HG03571 (cell line): ENCODE measurements at regions not wholly inside any gene's neighbourhood (a gene's known extent, or its start where the extent isn't known, plus 50 kb on each side); places are given as distances from the start of the nearest gene placed in this dataset.
"Not testable (repeated sequence)": the region's sequence is repeated elsewhere in the genome, so short reads cannot be mapped to it uniquely, and the experiment has no call there.

ENCODE experiments used
- ATAC-seq: cut with Tn5 transposase; IDR thresholded peaks from one replicate; pipeline ENCODE4 v1.9.1; 2021; ENCODE audit not compliant: unreplicated experiment

- no peak for ATAC-seq
These were observed 554.1 kb upstream of the MIR17HG start for GRCh38 chr13:90793261-90793820.

- ATAC-seq: no peak
These were observed 551.0 kb upstream of the MIR17HG start for GRCh38 chr13:90796474-90796873.

DNA sequence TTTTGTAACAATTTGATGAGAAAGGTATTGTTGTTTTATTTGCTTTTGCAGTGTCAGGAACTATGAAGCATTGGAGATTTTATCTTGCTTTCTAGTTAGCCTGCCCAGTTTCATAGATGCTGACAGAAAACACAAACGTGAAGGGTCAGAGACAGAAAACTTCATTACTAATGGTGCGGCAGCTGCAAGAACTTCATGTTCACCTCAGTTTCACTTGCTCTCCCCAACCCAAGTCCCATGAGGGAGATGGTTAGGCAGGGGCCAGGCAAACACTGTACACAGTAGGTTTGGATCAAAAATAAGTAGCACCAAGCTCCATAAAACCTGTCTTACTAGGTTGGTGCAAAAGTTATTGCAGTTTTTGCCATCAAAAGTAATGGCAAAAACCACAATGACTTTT is 550.2 kb upstream of the MIR17HG start:
- no peak for ATAC-seq

DNA sequence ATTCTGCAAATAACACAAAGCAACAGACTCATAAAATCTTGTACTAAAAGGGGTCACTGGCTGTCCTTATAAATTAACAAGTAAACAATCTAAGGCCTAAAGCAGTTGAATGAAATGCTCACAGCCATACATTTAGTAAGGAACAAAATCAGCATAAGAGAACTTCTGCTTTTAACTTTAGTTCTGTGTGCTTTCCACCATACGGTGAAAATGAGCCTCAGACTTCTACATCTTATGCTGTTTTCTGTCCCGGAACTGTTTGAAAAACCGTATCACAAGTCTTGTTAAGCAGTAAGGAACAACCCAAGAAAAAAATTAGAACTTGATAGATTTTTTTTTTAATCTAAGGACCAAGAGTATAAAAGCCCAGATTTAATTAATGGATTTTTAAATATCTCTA is 549.1 kb upstream of the MIR17HG start:
- ATAC-seq: no peak

GRCh38 chr13:90800082-90800746 is 547.3 kb upstream of the MIR17HG start:
- no peak for ATAC-seq

- no peak for ATAC-seq
These were observed 545.9 kb upstream of the MIR17HG start for GRCh38 chr13:90801621-90802020.

- no peak for ATAC-seq
These were observed 544.3 kb upstream of the MIR17HG start for GRCh38 chr13:90803210-90803609.

DNA sequence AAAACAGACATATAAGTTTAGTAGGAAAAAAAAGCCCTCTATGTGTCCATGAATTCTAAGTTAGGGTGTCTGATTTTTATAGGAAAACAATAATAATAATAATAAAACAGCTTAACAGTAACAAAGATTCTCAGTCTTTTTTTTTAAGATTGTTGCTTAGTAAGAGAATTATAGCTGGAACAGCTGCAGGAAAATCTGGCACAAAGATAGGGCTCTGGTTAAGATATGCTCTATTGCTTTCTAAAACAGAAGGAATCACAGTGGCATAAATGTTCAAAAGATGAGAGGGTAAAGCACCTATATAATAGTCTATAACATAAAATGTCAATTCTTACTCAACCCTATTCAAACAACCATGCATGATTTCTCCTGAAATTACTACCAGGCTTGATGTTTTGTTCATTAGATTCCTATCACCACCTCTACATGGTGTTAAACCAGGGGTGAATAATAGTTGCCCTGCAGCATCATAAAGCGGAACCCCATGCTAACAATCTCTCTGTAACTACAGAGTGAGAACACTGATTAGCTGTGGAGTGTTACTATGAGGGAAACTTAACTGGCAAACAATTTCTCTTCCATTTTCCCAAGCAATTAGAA is 541.4 kb upstream of the MIR17HG start:
- no peak for ATAC-seq

DNA sequence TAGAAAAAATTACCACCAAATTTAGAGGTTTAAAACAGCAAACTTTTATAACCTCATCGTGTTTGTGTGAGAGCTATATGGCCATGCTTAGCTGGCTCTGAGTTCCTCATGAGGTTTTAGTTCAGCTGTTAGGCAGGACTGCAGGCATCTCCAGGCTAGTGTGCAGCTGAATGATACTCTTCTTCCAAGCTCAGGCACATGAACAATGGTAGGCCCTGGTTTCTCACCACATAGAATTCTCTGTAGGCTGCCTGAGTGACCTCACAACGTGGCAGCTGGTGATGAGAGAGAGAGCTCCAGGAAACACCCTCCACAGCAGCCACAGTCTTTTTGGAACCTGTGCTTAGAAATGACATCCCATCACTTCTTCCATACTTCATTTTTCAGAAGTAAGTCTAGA is 540.6 kb upstream of the MIR17HG start:
- ATAC-seq: no peak

GRCh38 chr13:90808838-90809237 is 538.6 kb upstream of the MIR17HG start:
- no peak for ATAC-seq

DNA sequence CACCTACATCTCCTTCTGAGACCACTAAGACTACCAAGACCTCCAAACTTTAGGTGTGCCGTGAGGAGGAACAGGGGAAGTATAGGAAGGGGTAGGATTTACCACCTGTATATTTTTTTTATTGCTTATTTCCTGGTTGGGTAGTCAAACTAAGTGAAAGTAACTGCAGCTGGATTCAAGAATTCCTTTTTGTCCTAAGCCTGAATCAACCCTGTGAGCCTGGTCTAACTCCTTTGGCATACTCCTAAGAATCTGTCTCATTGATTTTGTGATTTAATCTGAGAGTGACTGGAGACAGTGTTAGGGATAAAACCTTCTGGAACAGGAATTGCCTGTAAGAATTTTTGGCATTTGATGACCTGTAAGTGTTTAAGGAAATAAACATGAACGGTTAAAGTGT is 523.5 kb upstream of the MIR17HG start:
- no peak for ATAC-seq

DNA sequence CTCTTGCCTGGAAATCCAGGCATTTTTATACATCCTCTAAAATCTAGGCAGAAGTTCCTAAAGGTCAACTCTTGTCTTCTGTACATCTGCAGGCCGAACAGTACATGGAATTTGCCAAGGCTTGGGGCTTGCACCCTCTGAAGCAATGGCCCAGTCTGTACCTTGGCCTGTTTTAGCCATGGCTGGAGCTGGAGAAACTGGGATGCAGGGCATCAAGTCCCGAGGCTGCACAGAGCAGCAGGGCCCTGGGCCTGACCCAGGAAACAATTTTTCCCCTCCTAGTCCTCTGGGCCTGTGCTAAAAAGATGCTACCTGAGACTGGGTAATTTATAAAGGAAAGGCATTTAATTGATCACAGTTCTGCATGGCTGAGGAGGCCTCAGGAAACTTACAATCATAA is 520.8 kb upstream of the MIR17HG start:
- ATAC-seq: no peak

DNA sequence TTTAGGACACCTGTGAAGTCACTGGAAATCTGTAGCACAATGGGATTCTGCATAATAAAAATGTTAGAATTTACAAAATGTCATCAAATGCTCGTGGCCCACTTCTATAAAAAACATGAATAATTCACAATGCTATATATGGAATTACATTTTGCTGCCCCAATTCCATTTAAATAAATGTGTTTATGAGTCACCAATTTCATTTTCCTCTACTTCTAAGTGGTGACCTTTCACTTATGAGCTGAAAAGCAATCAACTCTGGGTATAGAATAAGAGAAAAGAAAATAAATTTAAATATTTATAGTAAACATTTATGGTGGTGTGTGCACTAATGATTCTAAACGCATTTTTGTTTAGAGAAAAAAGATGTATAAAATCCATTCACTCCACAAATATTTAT is 516.7 kb upstream of the MIR17HG start:
- ATAC-seq: no peak

GRCh38 chr13:90833951-90834350 is 513.5 kb upstream of the MIR17HG start:
- no peak for ATAC-seq

DNA sequence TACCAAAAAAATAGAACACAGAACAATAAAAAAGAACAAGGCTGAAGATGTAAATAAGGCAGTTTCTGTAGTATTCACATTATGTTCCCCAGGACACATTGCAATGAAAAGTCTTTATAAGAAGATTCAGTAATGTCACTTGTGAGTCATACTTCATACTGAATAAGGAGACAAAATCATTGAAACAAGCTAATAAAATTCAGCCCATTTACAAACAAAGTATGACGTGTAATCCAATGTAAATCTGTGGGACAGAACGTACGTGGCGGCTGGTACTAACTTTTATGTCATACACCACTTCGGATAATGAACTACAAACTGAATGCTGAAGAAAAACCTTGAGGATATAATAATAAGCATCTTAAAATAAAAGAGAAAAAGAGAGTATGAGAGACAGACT is 512.8 kb upstream of the MIR17HG start:
- ATAC-seq: no peak

GRCh38 chr13:90835826-90836225 is 511.7 kb upstream of the MIR17HG start:
- ATAC-seq: no peak

DNA sequence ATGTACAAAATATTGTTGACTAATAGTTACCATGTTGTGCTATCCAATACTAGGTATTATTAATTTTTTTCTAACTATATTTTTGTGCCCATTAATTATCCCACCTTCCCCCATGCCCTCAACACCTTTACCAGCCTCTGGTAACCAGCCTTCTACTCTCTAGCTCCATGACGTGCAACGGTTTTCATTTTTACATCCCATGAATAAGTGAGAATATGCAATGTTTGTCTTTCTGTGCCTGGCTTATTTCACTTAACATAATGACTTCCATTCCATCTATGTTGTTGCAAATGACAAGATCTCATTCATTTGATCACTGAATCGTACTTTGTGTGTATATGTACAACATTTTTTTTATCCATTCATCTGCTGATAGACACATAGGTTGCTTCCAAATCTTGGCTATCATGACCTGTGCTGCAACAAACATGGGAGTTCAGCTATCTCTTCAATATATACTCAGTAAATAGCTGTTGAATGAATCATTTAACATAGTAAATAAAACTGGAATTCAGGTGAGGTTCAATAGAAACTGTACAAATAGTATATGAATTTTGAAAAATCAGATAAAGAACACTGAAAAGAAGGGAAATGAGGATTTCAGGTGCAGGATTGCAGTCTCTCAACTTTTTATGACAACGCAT is 509.0 kb upstream of the MIR17HG start:
- ATAC-seq: no peak

GRCh38 chr13:90839061-90839460 is 508.4 kb upstream of the MIR17HG start:
- ATAC-seq: no peak

DNA sequence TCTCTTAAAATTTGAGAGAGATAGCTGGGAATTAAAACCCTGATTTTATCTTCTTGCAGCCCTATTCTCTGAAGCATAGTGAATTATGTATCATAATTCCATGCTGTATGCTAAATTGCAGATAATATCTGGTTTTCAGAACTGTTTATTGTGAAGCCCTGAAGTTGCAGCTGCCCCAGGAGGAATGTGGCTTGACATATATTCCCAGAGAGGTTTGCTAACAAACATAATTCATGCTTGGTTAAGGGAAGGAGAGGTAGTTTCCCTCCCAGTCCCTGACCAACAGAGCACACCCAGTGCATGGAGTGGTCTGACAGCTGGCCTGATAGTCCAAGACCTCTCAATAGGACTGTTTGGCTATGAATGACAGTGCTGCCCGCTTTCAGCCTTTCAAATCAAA is 500.6 kb upstream of the MIR17HG start:
- ATAC-seq: no peak

DNA sequence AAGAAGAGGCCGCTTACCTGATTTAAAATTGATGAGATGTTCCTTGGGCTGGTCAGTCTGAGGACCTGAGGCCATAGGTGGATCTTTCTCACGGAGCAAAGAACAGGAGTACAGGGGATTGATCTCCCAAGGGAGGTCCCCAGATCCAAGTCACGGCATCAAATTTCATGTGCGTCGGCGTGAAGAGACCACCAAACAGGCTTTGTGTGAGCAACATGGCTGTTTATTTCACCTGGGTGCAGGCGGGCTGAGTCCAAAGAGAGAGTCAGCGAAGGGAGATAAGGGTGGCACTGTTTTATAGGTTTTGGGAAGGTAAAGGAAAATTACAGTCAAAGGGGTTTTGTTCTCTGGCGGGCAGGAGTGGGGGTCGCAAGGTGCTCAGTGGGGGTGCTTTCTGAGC is 493.8 kb upstream of the MIR17HG start:
- not testable (repeated sequence) for ATAC-seq

GRCh38 chr13:90857921-90858320 is 489.6 kb upstream of the MIR17HG start:
- no peak for ATAC-seq

GRCh38 chr13:90866006-90866405 is 481.5 kb upstream of the MIR17HG start:
- no peak for ATAC-seq
